AG08396 (cell line): ENCODE measurements at regions not wholly inside any gene's neighbourhood (a gene's known extent, or its start where the extent isn't known, plus 50 kb on each side); places are given as distances from the start of the nearest gene placed in this dataset.
"Not testable (repeated sequence)": the region's sequence is repeated elsewhere in the genome, so short reads cannot be mapped to it uniquely, and the experiment has no call there.

ENCODE experiments used
- DNase-seq: peaks from one replicate; pipeline ENCODE4 v3.0.0; 2012; ENCODE audit warnings: low spot score, mixed read lengths

DNA sequence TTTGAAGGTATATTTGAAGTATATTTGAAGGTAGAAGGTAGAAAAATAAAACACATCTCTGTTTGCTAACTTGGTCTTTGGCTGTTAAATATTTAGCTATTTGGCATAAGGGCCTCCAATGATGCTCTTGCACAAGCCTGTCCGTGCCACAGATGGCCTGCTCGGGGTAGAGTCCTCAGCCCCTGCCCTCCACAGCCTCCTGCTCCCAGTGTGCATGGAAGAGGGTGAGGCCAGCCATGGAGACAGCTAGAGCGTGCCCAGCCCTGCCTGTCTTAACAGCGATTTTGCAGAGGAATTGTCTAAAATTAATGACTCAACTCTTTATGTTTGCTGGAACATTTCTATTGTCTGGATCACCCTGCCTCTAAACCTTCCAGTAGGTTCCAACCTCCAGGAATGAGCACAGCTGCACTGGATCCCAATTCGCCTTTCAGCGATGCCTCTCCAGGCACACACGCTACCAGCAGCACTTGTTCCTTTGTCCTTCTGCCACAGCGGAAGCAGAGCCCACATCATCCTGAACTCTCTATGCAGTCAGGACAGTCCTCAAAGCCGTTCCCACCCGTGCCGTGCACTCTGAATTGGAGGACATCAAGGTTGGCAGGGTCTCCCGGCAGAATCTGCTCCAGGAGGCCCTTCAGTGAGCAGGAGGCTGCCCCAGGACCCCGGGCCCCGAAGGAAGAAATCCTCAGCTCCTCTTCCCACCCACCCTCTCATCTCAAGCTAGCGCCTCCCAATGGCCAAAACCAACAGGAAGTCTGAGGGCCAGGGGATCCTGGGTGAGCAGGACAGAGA lies 254.0 kb upstream of the IRX1 start:
- no peak for DNase-seq

DNA sequence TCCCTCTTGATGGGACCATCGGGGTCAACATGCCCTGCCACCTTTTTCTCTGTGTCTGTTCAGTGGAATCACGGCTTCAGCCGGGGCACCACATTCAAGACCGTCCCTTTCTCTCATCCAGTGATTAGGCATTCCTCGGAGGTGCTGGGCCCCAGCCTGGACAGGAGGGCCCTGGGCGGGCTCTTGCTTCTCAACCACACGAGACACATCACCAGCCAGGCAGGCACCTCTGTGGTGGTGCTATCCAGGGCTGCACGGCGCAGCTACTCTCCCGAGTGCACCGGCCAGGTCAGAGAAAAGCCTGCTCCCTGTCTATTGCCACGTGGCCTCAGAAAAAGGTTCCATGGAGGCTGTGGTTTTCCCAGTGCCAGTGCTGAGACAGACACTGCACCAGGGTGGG lies 255.2 kb upstream of the IRX1 start:
- no peak for DNase-seq

DNA sequence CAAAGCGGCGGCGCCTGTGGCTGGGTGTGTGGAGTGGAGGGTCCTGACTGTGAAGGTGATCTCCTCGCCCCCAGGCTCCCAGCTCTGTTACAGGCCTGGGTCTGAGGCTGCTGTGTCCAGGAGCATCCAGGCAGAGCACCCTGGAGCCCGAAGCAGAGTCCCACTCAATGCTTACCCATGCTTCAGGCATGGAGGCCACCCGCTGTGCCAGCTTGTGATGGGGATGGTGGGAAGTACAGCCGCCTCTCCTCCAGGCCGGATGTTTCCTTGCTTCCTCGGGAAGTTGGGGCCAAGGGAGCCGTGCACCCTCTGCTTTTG lies 255.9 kb upstream of the IRX1 start:
- DNase-seq: no peak

DNA sequence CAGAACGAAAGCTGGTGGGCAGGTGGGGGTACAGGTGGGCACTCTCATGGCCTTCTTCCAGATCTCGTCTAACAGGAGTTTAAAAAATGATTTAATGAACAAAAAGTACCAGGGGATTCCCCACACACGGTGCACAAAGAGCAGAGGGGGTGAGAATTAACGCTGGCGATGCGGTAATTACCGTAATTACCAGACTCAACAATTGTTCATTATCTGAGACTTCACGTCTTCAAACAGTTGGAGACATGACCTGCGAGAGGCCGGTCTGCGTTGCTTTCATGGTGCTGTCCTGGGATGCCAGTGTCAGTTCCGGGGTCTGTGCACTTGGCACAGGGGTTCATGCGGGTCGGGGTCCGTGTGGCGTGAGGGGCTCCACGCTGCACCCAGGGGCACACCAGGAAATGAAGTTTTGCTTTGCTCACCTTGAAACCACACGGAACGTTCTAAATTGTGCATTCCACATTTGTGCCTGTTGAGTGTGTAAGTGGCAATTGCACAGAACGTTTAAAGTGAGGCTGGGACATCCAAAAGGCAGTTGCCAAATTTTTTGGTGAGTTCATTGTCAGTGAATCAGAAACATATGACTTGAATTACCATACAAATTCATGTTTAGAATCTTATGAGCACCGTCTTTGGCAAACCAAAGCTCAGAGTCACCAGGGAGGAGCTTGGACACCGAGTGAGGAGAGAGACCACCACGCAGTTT lies 256.4 kb upstream of the IRX1 start:
- DNase-seq: no peak

DNA sequence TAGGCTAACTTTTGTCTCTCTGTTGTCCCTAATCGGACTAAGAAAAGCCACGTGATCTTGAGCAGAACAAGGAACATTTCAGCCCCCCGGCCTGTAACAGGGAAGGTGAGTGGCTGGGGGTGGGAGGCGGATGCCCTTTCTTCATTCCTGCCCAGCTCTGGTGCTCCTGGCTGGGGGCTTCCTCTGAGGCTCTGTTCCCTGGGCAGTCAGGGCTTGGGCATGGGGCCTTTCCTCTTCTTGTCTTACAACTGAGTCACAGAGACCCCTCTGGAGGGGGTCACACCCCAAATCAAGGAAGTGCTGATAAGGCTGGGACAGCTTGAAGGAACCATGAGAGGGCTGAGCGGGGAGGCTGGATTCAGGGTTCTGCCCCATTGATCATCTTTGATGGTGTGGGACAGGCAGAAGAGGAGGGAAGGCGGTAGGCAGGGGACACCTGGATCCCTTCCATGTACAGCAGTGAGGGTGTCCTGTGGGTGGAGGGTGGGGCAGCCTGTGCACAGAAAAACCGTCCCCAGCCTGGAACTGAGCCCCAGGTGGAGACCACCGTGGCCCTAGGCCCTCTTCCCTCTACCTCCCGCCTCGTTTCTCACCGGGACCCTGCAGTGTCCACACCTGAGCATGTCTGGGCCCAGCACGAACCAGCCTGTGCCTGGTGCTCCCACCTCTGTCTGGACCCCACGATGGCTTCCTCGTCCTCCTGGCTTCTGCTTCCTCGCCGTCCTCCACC lies 257.7 kb upstream of the IRX1 start:
- DNase-seq: no peak

DNA sequence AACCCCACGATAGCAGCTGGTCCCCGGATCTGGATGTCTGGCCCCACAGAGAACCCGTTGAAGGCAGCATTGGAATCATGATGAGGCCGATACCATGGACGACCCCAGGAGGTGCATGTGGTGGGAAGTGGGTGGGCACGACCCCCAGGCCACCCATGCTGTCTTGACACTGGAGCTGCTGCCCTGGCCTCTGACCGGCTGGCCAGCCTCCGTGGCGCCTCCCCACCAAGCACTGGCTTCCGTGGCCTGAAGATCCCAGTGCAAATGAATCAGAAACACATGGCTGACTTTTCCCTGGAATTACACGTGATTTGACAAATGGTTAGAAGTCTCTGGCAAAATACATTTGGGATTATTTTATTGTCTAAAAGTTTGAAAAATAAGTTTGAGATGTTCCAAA lies 259.0 kb upstream of the IRX1 start:
- no peak for DNase-seq

DNA sequence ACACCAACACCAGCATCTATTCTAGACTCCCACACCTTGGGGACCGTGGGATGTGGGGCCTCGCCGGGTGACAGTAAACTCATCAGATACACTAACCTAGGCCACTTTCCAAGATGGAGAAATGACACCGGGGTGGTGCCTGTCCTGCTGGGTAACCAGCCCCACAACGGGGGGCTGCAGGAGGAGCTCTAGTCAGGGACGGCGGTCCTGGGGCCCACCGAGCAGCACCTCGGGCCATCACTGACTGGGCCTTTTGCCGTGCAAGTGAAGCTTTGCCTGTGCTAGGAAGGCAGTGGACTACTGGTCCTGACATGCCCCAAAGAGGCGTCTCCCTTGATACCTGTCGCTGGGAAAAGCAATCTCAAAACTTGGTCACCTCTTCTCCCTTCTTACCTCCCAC lies 260.3 kb upstream of the IRX1 start:
- no peak for DNase-seq

DNA sequence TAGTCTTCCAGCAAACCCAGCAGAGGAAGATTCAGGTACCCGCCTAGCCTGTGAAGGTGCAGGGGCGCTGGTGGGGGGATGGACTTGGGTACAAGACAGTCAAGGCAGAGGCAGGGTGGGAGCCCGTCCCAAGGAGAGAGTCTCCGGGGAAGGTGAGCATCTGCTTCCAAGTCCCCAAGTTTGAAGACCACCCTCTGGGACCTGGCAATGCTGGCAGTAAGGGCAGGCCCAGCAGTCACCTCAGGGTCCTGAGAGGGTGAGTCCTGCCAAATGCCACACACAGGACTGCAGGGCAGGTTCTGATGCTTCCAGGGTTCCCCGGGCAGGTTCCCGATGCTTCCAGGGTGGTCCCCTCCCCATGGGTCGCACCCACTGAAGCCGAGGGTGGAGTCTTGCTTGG lies 261.8 kb upstream of the IRX1 start:
- no peak for DNase-seq

DNA sequence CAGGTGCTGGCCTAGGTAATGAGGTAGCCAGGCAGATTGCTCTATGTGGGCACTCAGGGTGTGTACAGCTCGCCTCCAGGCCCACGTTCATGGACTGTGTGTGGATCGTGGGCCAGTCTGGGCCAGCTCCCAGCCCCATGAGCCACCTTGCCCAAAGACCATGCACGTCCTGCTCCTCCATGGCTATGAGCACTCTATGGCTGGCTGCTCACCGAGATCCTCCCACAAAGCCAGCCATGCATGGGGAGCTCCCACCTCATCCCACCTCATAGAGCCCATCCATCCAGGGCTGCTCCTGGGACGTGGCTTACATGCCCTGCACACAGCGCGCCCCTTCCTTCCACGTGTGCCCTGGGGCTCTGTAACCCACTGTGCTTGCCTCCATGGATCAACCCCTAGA lies 262.5 kb upstream of the IRX1 start:
- DNase-seq: no peak

DNA sequence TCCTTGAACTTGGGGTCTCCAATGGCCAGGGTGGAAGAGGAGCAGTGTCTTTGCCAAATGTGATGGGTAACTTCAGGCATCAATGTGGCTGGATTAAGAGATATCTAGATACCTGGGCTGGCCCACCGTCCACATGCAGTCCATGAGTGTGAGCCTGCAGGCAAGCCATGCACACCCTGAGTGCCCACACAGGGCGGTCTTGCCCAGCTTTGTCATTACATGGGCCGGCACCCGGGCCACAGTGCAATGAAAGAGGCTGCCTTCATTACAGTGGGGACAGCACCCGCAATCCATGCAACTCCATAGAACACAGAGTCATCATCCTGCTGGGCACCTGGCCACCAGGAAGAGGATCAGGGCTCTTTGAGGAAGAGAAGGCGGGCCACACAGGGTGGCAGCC lies 263.8 kb upstream of the IRX1 start:
- DNase-seq: no peak

DNA sequence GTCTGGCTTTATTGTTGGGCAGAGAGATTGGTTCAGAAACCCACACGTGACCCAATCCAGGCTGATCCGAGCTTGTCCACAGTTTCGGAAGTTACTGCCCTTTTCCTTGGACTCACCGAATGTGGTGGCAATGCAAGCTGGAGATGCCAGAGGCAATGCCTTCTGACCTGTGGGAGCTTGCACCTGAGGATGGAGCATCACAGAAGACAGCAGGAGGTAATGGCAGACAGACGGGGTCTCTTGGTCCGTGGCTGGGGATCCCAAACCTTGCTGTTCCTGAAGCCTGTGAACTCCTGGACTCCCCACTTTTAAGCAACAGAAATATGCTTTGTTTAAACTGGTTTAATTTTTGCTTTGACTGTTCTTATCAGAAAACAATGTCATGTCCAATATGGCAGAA lies 265.2 kb upstream of the IRX1 start:
- DNase-seq: no peak

DNA sequence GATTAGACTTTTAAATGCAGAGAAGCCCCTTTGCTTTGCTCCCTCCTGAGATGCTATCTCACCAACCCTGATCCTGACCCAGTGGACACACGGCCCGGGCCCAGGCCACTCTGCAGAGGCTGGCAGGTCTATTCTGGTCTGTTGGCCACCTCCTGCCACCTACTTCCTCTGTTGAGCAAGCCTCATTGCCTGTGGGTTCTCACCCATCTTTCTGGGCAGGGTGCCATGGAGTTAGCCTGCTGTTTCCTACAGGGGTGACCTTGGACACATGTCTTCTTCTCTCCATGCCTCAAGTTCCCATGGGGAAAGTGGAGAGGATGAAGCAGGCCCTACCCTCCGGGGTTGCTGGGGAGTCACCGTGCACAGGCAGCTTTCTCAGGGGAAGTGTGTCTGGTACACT lies 266.2 kb upstream of the IRX1 start:
- no peak for DNase-seq

DNA sequence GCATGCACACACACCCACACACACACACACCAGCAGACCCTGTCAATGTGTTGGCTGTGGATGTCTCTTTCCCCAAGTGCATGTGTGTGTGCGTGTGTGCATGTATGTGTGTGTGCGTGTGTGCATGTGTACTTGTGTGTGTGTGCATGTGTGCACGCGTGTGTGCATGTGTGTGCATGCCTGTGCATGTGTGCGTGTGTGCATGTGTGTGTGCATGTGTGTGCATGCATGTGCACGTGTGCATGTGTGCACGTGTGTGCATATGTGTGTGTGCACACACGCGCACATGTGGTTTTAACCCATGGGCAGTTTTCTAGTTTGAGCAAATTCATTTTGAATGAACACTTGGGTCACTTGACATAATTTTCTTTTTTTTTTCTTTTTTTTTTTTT lies 268.8 kb upstream of the IRX1 start:
- no peak for DNase-seq

DNA sequence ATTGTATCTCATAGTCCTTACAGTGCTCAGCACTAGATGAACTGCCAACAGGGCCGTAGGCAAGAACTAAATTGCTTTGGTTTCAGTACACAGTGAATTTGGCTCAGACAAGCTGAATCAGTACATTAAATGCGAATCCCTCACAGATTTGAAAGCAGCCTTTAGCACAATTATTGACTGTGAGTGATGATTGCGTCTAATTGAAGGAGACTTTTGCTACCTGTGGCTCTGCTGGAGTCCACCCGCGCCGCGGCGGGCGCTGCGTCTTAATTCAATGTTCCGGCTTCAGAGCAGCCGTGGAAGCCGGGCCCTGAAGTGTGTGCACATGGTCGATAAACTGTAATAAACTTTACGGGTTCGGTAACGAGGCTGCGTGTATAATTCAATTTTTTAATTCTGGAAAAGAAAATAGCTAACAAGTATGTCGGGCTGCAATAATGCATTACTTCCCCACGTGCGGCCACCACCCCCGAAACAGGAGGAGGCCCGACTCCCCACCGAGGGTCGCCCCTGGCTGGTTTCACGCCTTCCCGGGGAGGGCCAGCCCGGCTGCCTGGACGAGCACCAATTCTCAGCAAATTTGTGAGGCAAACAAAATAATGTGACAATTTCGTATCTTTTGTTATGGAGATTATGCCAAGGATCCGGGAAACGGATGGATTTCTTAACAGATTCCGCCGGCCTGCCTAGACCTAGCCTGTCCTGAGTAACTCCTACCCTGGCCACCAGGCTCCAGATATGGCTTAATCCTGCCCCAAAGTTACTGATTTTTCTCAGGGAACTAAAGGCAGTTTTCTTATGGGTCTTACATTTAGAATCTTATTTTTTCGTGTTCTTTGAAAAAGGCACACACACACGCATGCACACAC lies 269.4 kb upstream of the IRX1 start:
- DNase-seq: no peak

DNA sequence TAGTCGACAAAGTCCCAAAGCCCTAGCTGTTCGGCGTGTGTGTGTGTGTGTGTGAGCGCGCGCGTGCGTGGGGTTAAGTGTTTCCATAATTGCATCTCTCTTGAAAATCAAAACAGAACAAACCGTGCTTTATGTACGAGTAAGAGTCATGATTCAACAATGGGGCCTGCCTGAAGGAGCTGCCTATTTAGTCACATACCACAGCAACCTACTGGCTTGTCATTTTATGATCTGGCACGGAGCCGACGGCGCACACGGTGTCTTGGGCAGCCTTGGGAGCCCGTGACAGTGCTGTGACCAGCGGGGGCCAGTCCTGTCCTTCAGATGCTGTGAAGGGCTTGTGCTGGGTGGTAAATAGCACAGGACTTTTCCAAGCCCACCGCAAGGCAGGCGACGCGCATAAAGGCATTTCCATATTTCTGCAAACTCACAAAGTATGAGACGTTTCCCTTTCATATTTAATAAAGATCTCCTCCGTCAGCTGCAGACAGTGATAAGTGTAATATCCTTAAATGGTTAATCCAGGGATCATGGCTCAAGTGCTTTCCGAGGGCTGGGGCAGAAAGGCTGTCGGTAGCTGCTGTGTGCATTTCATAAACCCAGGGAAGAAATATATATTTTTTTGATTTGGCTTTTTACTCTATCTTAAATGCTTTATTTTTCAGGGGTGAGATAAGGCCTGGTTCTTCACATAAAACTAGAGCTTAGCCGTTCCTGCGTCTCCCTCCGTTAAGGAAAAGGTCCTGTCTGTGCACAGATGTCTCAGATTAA lies 270.2 kb upstream of the IRX1 start:
- DNase-seq: no peak

DNA sequence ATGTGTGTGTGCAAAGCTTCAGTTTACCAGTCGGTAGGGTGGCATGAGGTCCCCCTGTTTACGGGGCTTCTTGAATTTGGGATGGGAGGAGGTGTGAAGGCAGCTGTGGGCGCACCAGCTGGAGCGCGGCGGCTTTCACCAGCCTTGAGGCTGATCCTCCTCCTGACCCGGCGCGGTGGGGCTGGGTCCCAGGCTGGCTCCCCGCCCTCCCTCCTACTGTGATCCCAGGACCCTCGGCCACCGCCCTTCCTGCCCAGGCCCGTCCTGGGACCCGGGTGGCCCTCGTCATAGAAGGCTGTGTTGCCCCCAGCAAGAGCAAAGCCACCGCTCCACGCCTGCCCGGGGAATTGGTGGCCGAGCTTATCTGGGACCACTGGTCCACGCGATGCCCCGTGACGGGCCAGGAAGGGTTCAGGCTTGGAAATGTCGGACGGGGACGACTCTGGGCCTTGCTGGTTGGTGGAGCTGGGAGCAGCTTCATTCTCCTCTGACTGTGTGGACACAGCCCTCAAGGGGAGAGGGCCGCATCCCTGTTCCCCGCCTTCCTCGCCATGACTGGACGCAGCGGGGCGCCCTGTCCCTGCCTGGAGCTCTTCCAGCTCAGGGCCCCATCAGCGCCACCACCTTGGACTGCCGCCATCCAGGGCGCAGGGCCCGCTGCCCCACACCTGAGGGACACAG lies 271.1 kb upstream of the IRX1 start:
- DNase-seq: no peak

DNA sequence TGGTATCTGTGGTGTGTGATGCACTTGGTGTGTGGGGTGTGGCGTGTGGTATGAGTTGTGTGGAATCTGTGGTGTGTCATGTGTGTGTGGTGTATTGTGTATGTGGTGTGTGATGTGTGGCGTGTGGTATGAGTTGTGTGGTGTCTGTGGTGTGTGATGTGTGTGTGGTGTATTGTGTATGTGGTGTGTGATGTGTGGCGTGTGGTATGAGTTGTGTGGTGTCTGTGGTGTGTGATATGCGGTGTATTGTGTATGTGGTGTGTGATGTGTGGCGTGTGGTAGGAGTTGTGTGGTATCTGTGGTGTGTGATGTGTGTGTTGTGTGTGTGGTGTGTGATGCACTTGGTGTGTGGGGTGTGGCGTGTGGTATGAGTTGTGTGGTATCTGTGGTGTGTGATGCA lies 271.7 kb upstream of the IRX1 start:
- DNase-seq: not testable (repeated sequence)

DNA sequence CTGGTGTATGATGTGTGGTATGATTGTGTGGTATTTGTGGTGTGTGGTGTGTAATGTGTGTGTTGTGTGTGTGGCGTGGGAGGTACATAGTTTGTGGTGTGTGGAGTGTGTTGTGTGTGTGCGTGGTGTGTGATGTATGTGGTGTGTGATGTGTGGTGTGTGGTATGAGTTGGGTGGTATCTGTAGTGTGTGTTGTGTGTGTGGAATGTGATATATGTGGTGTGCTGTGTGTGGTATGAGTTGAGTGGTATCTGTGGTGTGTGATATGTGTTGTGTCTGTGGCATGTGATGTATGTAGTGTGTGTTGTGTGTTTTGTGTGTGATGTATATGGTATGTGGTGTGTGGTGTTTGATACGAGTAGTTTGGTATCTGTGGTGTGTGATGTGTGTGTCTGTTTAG lies 272.5 kb upstream of the IRX1 start:
- no peak for DNase-seq

DNA sequence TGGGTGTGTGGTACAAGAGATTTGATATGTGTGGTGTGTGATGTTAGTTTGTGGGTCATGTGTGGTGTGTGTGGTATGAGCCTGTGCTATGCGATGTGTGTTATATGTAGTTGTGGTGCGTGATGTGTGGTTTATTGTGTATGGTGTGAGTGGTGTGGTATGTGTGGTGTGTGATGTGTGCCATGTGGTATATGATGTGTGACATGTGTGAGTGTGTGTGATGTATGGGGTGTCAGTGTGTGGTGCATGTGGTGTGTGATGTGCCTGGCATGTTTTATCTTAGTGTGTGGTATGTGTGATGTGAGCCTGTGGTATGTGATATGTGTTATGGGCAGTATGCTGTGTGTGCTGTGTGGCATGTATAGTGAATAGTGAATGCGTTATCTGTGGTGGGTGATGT lies 273.0 kb upstream of the IRX1 start:
- DNase-seq: no peak

DNA sequence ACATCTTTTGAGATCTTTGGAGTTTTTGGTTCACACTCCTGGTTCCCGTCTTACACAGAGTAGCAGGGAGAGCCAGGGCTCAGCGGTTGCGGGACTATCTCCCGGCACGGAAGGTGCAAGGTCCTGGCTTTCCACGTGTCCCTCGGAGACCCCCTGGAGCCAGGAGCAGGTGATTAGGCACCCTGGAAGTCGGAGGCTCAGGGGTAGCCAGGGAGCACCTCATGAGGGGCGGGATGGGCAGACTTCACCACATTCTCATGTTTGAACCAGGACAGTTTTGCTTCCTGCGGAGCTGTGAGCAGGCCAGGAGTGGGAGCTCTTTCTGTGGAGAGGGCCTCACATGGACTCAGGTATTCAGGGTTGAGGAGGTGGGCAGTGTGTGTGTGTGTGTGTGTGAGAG lies 273.7 kb upstream of the IRX1 start:
- no peak for DNase-seq

DNA sequence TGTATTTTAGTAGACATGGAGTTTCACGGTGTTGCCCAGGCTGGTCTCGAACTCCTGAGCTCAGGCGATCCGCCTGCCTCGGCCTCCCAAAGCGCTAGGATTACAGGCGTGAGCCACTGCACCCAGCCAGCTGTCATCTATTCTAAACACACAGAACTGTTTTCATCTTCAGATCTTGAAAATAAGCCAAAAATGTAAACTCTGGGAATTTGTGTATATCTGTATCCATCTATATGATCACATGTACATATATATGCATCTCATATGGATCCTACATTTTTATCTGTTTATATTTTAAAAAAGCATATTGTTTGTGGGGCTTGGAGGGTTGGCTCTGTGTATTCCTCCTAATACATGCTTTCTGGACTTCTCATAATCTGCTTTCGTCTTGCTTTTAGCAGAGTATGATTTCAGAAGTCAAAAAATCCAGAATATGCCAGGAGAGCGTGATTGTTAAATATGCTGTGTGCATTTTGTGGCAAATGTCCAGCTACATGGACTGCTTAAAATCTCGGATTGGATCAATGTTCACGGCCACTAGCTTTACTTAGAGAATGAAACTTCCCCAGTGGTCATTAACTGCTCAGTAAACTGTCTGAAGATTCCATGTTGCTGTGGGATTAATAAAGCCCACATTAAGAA lies 274.4 kb upstream of the IRX1 start:
- no peak for DNase-seq
